ENCODE measurements at regions not wholly inside any gene's neighbourhood (a gene's known extent, or its start where the extent isn't known, plus 50 kb on each side); places are given as distances from the start of the nearest gene placed in this dataset.
"Not testable (repeated sequence)": the region's sequence is repeated elsewhere in the genome, so short reads cannot be mapped to it uniquely, and the experiment has no call there.

- Histone ChIP-seq H3K27ac (ENCODE audit: poor library complexity, severe bottlenecking) (no peak overlapping the region), H3K9me3 (ENCODE audit: severe bottlenecking) (no peaks in the 10 kb centered on the region), H3K4me1 (ENCODE audit: insufficient read depth, poor library complexity, severe bottlenecking) (no peaks in the 10 kb centered on the region), H3K4me3 (ENCODE audit: severe bottlenecking) (no peak overlapping the region), H3K27me3 (ENCODE audit: insufficient read depth, poor library complexity, severe bottlenecking) (peaks cover 16% of the 10 kb centered on the region), H3K36me3 (ENCODE audit: low read depth) (no peaks in the 10 kb centered on the region)
- no peak for TF ChIP-seq CTCF (IDR thresholded peaks at IDR 0.05; ENCODE audit: poor library complexity, severe bottlenecking)
- ATAC-seq (ENCODE audit: low read depth) (no peak), DNase-seq (ENCODE audit: low spot score) (no peak)
Observed at GRCh38 chr15:28459279-28459678, 73.5 kb downstream of the GOLGA8G start.

- not testable (repeated sequence) for H3K36me3 ChIP-seq (ENCODE audit: low read depth); DNase-seq (ENCODE audit: low spot score); H3K4me3 ChIP-seq (ENCODE audit: severe bottlenecking); H3K9me3 ChIP-seq (ENCODE audit: severe bottlenecking); H3K27ac ChIP-seq (ENCODE audit: poor library complexity, severe bottlenecking); ATAC-seq (ENCODE audit: low read depth); H3K4me1 ChIP-seq (ENCODE audit: insufficient read depth, poor library complexity, severe bottlenecking)
- peaks cover 16% of the 10 kb centered on the region for H3K27me3 ChIP-seq (ENCODE audit: insufficient read depth, poor library complexity, severe bottlenecking)
Observed at GRCh38 chr15:28457396-28457932, 75.3 kb downstream of the GOLGA8G start.

GRCh38 chr15:28456476-28457395, 76.0 kb downstream of the GOLGA8G start:
- Histone ChIP-seq H3K9me3 (ENCODE audit: severe bottlenecking) (no peaks in the 10 kb centered on the region), H3K36me3 (ENCODE audit: low read depth) (no peaks in the 10 kb centered on the region), H3K27me3 (ENCODE audit: insufficient read depth, poor library complexity, severe bottlenecking) (peaks cover 16% of the 10 kb centered on the region), H3K27ac (ENCODE audit: poor library complexity, severe bottlenecking) (no peak overlapping the region), H3K4me1 (ENCODE audit: insufficient read depth, poor library complexity, severe bottlenecking) (no peaks in the 10 kb centered on the region), H3K4me3 (ENCODE audit: severe bottlenecking) (no peak overlapping the region)
- ATAC-seq (ENCODE audit: low read depth) (no peak; the same call in 2 of the 3 replicates), DNase-seq (ENCODE audit: low spot score) (peak; percentile 84)
- no peak for TF ChIP-seq CTCF (IDR thresholded peaks at IDR 0.05; ENCODE audit: poor library complexity, severe bottlenecking)

GRCh38 chr15:28455537-28456475, 77.0 kb downstream of the GOLGA8G start:
- not testable (repeated sequence) for ATAC-seq (ENCODE audit: low read depth)
- DNase-seq (ENCODE audit: low spot score) = peak; percentile 84

GRCh38 chr15:28454751-28455220, 76.3 kb downstream of the GOLGA8F start:
- H3K36me3 ChIP-seq (ENCODE audit: low read depth); H3K27ac ChIP-seq (ENCODE audit: poor library complexity, severe bottlenecking); H3K9me3 ChIP-seq (ENCODE audit: severe bottlenecking); H3K27me3 ChIP-seq (ENCODE audit: insufficient read depth, poor library complexity, severe bottlenecking); H3K4me1 ChIP-seq (ENCODE audit: insufficient read depth, poor library complexity, severe bottlenecking): not testable (repeated sequence)
- DNase-seq (ENCODE audit: low spot score) (peak; percentile 67), ATAC-seq (ENCODE audit: low read depth) (peak; percentile 52; the same call in 1 of the 3 replicates)
- peak overlapping the region; percentile 26 for H3K4me3 ChIP-seq (ENCODE audit: severe bottlenecking)

More at GRCh38 chr15:28455537-28456475, 77.0 kb downstream of the GOLGA8G start:
- H3K9me3 ChIP-seq (ENCODE audit: severe bottlenecking); H3K27ac ChIP-seq (ENCODE audit: poor library complexity, severe bottlenecking); H3K4me3 ChIP-seq (ENCODE audit: severe bottlenecking); H3K4me1 ChIP-seq (ENCODE audit: insufficient read depth, poor library complexity, severe bottlenecking); H3K36me3 ChIP-seq (ENCODE audit: low read depth): not testable (repeated sequence)
- peaks cover 12% of the 10 kb centered on the region for H3K27me3 ChIP-seq (ENCODE audit: insufficient read depth, poor library complexity, severe bottlenecking)

Data from RWPE2 (cell line).